Activated naive CD4-positive, alpha-beta T cell treated with anti-CD3 and anti-CD28 coated beads, Interleukin-2, amount 10 ng/mL, durations not matched to agents 7 days and 5 days (primary cell): ENCODE measurements at regions not wholly inside any gene's neighbourhood (a gene's known extent, or its start where the extent isn't known, plus 50 kb on each side); places are given as distances from the start of the nearest gene placed in this dataset.

Source experiments
- CTCF ChIA-PET: fragments of 350-600 bp; sonication (Branson Sonifier 250); formaldehyde crosslinking; loops from one replicate; lab custom pipeline; 2021; ENCODE audit warnings: antibody characterized with exemption; lab: Charles Lee
- DNase-seq: peaks from one replicate; pipeline ENCODE4 v3.0.0-alpha.2; 2020
- H3K27ac Mint-ChIP-seq: one replicate; pipeline ENCODE4 v1.8.0; 2021; ENCODE audit warnings: mild to moderate bottlenecking, moderate library complexity, mixed read lengths
- H3K27me3 Mint-ChIP-seq: one replicate; pipeline ENCODE4 v1.8.0; 2021; ENCODE audit warnings: mild to moderate bottlenecking, mixed read lengths
- H3K36me3 Mint-ChIP-seq: one replicate; pipeline ENCODE4 v1.8.0; 2021; ENCODE audit warnings: mixed read lengths
- H3K4me1 Mint-ChIP-seq: one replicate; pipeline ENCODE4 v1.8.0; 2021; ENCODE audit warnings: mixed read lengths
- H3K4me3 Mint-ChIP-seq: one replicate; pipeline ENCODE4 v1.8.0; 2021; ENCODE audit warnings: mild to moderate bottlenecking, moderate library complexity, mixed read lengths
- H3K9me3 Mint-ChIP-seq: one replicate; pipeline ENCODE4 v1.8.0; 2021; ENCODE audit warnings: mixed read lengths

DNA sequence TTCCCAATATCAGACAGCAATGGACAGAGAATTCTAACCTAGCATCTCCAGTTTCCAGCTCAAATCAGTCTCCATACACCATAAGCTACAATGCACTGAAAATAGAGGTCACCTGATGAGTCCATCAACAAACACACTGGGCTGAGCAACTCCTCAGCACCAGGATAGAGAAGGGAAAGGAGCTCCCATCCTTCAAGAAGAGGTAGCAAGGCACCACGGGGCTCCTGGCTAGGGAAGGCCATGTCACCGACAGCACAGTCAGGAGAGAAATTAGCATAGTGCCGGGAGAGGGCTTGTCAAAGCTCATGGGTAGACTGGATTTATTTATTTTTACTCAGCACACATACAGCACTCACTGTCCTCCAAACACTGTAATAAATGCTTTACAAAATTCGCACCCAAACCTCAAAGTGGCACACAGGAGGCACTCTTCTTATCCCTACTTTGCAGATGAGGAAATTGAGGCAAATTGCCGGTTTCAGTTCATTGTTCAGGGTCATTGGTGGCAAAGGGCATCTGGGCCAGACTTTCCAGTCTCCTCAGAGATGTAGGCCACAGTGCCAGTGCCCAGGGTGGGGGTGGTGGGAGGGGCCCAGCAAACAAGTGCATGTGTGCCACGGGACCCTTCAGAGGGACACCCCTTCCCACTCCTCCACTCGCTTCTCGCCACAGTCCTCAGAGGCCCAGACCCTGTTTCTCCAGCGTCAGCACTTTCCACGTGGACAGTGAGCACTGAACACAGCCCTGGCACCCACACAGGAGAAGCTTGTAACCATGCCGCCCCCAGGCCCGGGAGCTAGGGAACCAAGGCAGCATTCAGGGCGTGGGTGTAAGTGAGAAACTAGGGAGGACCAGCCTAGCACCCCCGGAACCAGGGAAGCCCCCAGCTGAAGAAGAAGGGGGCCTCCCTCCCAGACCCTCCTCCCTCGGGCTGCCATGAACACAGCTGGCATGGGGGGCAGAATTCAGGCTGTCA is 1417.4 kb downstream of the TBC1D22A start:
- CTCF ChIA-PET, result no interaction called here

GRCh38 chr22:48178536-48178935 is 1416.1 kb downstream of the TBC1D22A start:
- no peak for DNase-seq
- Mint-ChIP-seq H3K27me3 (no peaks in the 10 kb centered on the region), H3K4me3 (no peak overlapping the region), H3K36me3 (no peaks in the 10 kb centered on the region), H3K27ac (no peak overlapping the region), H3K9me3 (no peaks in the 10 kb centered on the region), H3K4me1 (no peaks in the 10 kb centered on the region)
- CTCF ChIA-PET, result no interaction called here

More for the DNA sequence above, 1417.4 kb downstream of the TBC1D22A start:
- no peak for DNase-seq
- Mint-ChIP-seq H3K27me3 (no peaks in the 10 kb centered on the region), H3K27ac (no peak overlapping the region), H3K4me1 (no peaks in the 10 kb centered on the region), H3K4me3 (no peak overlapping the region), H3K9me3 (no peaks in the 10 kb centered on the region), H3K36me3 (no peaks in the 10 kb centered on the region)

- Mint-ChIP-seq H3K27me3 (no peaks in the 10 kb centered on the region), H3K36me3 (no peaks in the 10 kb centered on the region), H3K9me3 (no peaks in the 10 kb centered on the region), H3K4me1 (no peaks in the 10 kb centered on the region), H3K4me3 (no peak overlapping the region), H3K27ac (no peak overlapping the region)
- no peak for DNase-seq
- CTCF ChIA-PET, result no interaction called here
These were observed 1415.2 kb downstream of the TBC1D22A start for GRCh38 chr22:48177631-48178030.

GRCh38 chr22:48175721-48176120 is 1413.3 kb downstream of the TBC1D22A start:
- no peak for DNase-seq
- Mint-ChIP-seq H3K27ac (no peak overlapping the region), H3K4me1 (no peaks in the 10 kb centered on the region), H3K36me3 (no peaks in the 10 kb centered on the region), H3K27me3 (no peaks in the 10 kb centered on the region), H3K9me3 (no peaks in the 10 kb centered on the region), H3K4me3 (no peak overlapping the region)
- CTCF ChIA-PET, result no interaction called here

DNA sequence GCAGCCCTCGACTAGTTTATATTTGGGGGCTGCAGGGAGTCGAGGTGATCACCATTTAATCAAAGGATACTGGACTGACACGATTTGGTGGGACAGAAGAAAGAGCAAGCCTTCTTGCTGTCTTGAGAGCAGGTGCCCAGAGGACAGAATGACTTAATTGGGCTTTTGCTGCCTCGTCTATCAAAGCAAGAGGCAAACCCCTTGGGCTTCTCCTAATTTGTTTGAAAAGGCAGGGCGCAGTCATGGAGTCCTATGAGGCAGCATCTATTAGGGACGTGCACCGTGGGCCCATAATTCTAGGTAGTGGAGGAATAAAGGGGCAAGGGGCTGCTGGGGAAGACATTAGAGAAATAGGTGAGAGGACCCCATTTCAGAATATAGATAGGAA is 1411.3 kb downstream of the TBC1D22A start:
- DNase-seq, result no peak
- CTCF ChIA-PET, result no interaction called here
- Mint-ChIP-seq H3K36me3 (no peaks in the 10 kb centered on the region), H3K27me3 (no peaks in the 10 kb centered on the region), H3K4me3 (no peak overlapping the region), H3K27ac (no peak overlapping the region), H3K4me1 (no peaks in the 10 kb centered on the region), H3K9me3 (no peaks in the 10 kb centered on the region)

GRCh38 chr22:48173061-48173772 is 1410.8 kb downstream of the TBC1D22A start:
- no peak for DNase-seq
- Mint-ChIP-seq H3K4me1 (no peaks in the 10 kb centered on the region), H3K4me3 (no peak overlapping the region), H3K9me3 (no peaks in the 10 kb centered on the region), H3K27ac (no peak overlapping the region), H3K36me3 (no peaks in the 10 kb centered on the region), H3K27me3 (no peaks in the 10 kb centered on the region)
- CTCF ChIA-PET, result no interaction called here

DNA sequence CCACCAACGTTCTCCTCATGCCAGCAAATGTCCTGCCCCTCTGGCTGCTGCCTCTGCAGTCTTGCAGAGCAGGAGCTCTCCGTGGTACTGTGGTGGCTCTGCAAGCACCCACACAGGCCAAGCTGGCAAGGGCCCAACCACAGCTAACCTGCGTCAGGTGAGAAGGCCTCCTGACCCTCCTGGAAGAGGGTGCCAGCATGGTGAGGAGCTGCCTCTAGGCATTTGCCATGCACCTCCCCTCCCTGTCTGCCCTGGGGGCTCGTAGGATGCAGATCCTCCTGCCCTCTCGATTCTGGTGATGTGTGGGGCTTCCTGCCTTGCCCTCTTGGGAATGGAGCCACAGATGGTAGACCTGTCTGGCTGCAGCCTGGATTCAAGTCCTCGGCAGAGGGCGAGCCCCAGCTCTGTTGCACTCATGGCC is 1408.8 kb downstream of the TBC1D22A start:
- DNase-seq, result no peak
- no peaks in the 10 kb centered on the region for H3K9me3 Mint-ChIP-seq
- H3K36me3 Mint-ChIP-seq, result no peaks in the 10 kb centered on the region
- CTCF ChIA-PET, result no interaction called here
- no peak overlapping the region for H3K27ac Mint-ChIP-seq
- no peaks in the 10 kb centered on the region for H3K27me3 Mint-ChIP-seq
- H3K4me1 Mint-ChIP-seq, result no peaks in the 10 kb centered on the region
- no peak overlapping the region for H3K4me3 Mint-ChIP-seq

- Mint-ChIP-seq H3K36me3 (no peaks in the 10 kb centered on the region), H3K9me3 (no peaks in the 10 kb centered on the region), H3K4me1 (no peaks in the 10 kb centered on the region), H3K27me3 (no peaks in the 10 kb centered on the region), H3K4me3 (no peak overlapping the region), H3K27ac (no peak overlapping the region)
- CTCF ChIA-PET, result no interaction called here
- no peak for DNase-seq
These were observed 1406.8 kb downstream of the TBC1D22A start for GRCh38 chr22:48169227-48169626.

DNA sequence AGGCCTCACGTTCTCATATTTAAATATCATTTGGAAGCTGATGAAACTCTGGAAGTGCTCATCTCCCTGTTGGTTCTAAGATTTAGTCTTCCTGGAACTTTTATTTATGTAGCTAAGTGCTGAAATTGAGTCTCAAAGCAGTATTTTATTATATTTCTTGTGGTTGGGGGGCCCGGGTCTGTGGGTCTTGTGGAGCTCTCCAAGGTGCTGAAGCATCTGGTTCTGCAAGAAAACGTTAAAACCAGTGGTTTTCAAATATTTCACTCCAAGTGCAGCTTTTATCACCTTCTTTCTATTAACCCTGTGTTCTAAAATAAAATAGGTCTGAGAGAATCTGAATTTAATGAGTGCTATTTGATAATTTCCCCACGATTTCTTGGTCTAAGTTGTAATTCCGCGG is 1404.8 kb downstream of the TBC1D22A start:
- no peaks in the 10 kb centered on the region for H3K4me1 Mint-ChIP-seq
- CTCF ChIA-PET, result no interaction called here

DNA sequence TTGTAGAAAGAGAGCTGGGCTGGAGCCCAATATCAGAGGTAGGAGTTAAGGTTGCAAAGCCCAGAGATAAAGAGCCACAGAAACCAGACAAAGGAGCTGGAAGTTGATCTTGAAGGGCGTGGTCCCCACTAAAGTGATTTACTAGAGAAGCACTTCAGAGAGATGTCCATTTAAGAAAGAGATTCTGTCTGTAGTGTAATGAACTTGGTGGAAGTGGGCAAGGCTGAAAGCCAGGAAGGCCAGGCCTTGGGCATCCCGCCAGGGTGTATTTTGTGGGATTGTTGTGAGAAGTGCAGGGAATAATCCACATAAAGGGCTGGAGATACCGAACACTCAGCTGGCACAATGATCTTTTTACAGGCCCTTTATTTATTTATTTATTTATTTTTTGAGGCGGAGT is 1398.8 kb downstream of the TBC1D22A start:
- no peak overlapping the region for H3K4me3 Mint-ChIP-seq
- no peaks in the 10 kb centered on the region for H3K36me3 Mint-ChIP-seq
- DNase-seq, result no peak
- CTCF ChIA-PET, result no interaction called here
- H3K27ac Mint-ChIP-seq, result no peak overlapping the region
- no peaks in the 10 kb centered on the region for H3K4me1 Mint-ChIP-seq
- peaks cover 3% of the 10 kb centered on the region for H3K9me3 Mint-ChIP-seq
- H3K27me3 Mint-ChIP-seq, result no peaks in the 10 kb centered on the region

More for the DNA sequence above, 1404.8 kb downstream of the TBC1D22A start:
- H3K4me3 Mint-ChIP-seq, result no peak overlapping the region
- H3K9me3 Mint-ChIP-seq, result no peaks in the 10 kb centered on the region
- no peak for DNase-seq
- H3K36me3 Mint-ChIP-seq, result no peaks in the 10 kb centered on the region
- no peak overlapping the region for H3K27ac Mint-ChIP-seq
- H3K27me3 Mint-ChIP-seq, result no peaks in the 10 kb centered on the region

DNA sequence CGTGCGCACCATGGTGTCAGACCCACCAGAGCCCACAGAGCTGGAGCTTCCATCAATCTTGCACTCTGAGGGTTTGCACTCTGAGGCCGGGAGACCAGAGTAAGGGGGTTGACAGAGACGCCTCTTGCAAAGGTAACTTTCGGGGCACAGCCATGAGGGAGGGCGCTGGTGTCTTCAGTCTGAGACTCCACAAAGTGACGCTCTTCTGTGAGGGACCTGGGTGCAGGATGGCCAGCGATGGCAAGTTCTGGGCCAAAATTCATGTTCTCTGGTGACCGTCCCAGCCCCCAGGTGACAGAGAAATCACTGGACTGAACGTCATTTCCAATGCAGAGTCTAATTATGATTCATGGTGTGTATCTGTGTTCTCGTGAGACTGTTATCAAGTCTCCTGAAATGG is 1395.2 kb downstream of the TBC1D22A start:
- DNase-seq, result no peak
- Mint-ChIP-seq H3K27me3 (peaks cover 6% of the 10 kb centered on the region), H3K27ac (no peak overlapping the region), H3K4me1 (no peaks in the 10 kb centered on the region), H3K4me3 (no peak overlapping the region), H3K36me3 (no peaks in the 10 kb centered on the region), H3K9me3 (peaks cover 3% of the 10 kb centered on the region)
- CTCF ChIA-PET, result no interaction called here

- H3K36me3 Mint-ChIP-seq, result no peaks in the 10 kb centered on the region
- peaks cover 3% of the 10 kb centered on the region for H3K9me3 Mint-ChIP-seq
- CTCF ChIA-PET, result no interaction called here
- H3K27ac Mint-ChIP-seq, result no peak overlapping the region
- no peak for DNase-seq
- no peak overlapping the region for H3K4me3 Mint-ChIP-seq
- H3K4me1 Mint-ChIP-seq, result no peaks in the 10 kb centered on the region
- peaks cover 6% of the 10 kb centered on the region for H3K27me3 Mint-ChIP-seq
These were observed 1394.3 kb downstream of the TBC1D22A start for GRCh38 chr22:48156603-48157355.

DNA sequence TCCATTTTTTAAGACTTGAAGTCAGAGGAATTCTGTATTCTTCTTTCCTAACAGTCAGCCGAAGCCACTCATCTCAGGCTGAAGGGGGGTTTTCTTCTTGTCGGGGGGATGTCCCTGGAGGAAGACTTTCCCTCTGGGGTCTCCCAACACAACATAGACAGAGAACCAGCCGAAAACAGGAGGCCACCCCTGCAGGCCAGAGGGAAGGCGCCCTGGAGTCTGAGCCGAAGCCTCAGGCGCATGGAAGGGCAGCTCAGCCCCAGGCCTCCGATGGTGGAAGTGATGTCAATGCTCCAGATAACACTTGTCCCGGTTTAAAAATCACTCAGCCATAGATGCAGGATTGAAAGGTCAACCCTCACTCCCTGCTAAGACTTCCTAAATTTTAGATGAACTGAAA is 1393.0 kb downstream of the TBC1D22A start:
- H3K27ac Mint-ChIP-seq, result no peak overlapping the region
- H3K9me3 Mint-ChIP-seq, result peaks cover 3% of the 10 kb centered on the region
- no peaks in the 10 kb centered on the region for H3K36me3 Mint-ChIP-seq
- H3K4me1 Mint-ChIP-seq, result no peaks in the 10 kb centered on the region
- H3K4me3 Mint-ChIP-seq, result no peak overlapping the region
- CTCF ChIA-PET, result no interaction called here
- DNase-seq, result no peak
- H3K27me3 Mint-ChIP-seq, result peaks cover 6% of the 10 kb centered on the region

DNA sequence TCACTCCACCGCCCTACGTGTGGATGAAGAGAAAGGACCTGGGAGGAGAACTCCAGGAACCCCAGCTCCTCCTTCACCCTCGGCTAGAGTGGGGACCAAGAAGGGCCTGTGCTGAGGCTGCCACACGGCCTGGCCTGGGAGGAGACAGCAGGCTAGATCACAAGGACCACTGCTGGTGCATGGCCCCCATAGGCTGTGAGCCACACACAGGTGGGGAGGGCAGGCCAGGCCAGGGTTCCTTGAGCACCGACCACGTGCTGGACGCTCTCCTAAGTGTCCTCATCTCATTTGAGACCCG is 1392.4 kb downstream of the TBC1D22A start:
- CTCF ChIA-PET, result no interaction called here
- Mint-ChIP-seq H3K27me3 (peaks cover 6% of the 10 kb centered on the region), H3K27ac (no peak overlapping the region), H3K4me3 (no peak overlapping the region), H3K36me3 (no peaks in the 10 kb centered on the region), H3K4me1 (no peaks in the 10 kb centered on the region), H3K9me3 (peaks cover 3% of the 10 kb centered on the region)
- no peak for DNase-seq
